Esophagus squamous epithelium (tissue), 5 donors: ENCODE measurements at regions not wholly inside any gene's neighbourhood (a gene's known extent, or its start where the extent isn't known, plus 50 kb on each side); places are given as distances from the start of the nearest gene placed in this dataset.

Experiments
- DNase-seq: peaks from one replicate; lab custom pipeline; 2025; lab: John Stamatoyannopoulos, UW
- H3K27ac ChIP-seq, 4 donors: fragments of 200-600 bp; sonication (generic); one replicate each; pipeline ENCODE4 v1.5.1; 2016 to 2019; ENCODE audit warnings: mild to moderate bottlenecking in 1 of 4
- H3K27me3 ChIP-seq, 4 donors: fragments of 200-600 bp; sonication (generic); 1 replicate in 3 of 4; 2 replicates in 1 of 4; pipeline versions ENCODE4 v1.5.1 to v1.6.0; 2017 to 2021; ENCODE audit warnings: antibody characterized with exemption in 1 of 4
- H3K36me3 ChIP-seq, 3 donors: fragments of 200-600 bp; sonication (generic); one replicate each; pipeline ENCODE4 v1.5.1; 2016 to 2019
- H3K4me1 ChIP-seq, 3 donors: fragments of 200-600 bp; sonication (generic); one replicate each; pipeline ENCODE4 v1.5.1; 2017 to 2019
- H3K4me3 ChIP-seq, 4 donors: fragments of 200-600 bp; sonication (generic); 1 replicate in 3 of 4; 2 replicates in 1 of 4; pipeline ENCODE4 v1.5.1; 2016 to 2019; ENCODE audit warnings: mild to moderate bottlenecking in 2 of 4, moderate library complexity in 1 of 4
- H3K9me3 ChIP-seq, 3 donors: fragments of 200-600 bp; sonication (generic); one replicate each; pipeline ENCODE4 v1.5.1; 2016 to 2019
- POLR2A ChIP-seq, 4 donors: fragments of 450-650 bp; IDR thresholded peaks; one replicate each; pipeline ENCODE4 v1.6.1; 2017; ENCODE audit warnings: antibody characterized with exemption in 4 of 4, mild to moderate bottlenecking in 4 of 4, moderate library complexity in 3 of 4
- WGBS, 2 donors: methylation state at CpG; one replicate each; pipeline ENCODE4 v1.1.5; 2018; 5-methylcytosine and 5-hydroxymethylcytosine counted together
- intact Hi-C: fragments of 100-400 bp; cut with DNase I; formaldehyde crosslinking; loops from one replicate; pipeline ENCODE4 v1.15.0; 2022
- TF ChIP-seq, protein P1 (sequence below), 6 experiments: fragments of 450-650 bp in 4 of 6; fragments of 200-600 bp in 2 of 6; sonication (generic) in 2 of 6; IDR thresholded peaks; one replicate each; pipeline ENCODE4 v1.5.1; 2016 to 2019; ENCODE audit warnings: antibody characterized with exemption in 6 of 6, mild to moderate bottlenecking in 4 of 6, moderate library complexity in 4 of 6
- donor health status: DM: yes; HTN: yes; CAD: no.

DNA sequence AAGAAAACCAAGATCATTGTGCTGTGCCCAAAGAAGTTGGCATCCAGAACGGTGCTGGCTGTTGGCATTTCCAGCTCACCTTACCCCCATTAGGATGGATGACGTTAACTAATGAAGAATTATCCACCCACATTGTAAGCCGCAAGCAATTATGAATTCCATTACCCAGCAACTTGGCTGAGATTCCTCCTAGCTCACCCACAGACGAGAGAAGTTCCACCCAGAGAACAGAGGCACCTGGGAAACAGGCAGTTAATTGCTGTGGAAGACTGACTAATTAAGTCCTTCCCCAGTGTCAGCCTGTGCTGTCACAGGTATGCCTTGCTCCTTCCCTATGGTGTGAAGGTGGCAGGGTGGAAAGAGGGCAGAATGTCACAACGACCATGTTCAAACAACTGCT is 456.2 kb upstream of the CDH5 start:
- no peaks in the 10 kb centered on the region for H3K36me3 ChIP-seq
- no peak overlapping the region for H3K4me3 ChIP-seq
- 17 to 32% methylated on average over 2 to 5 of the region's 5 CpGs for WGBS, 2 donors
- no peaks in the 10 kb centered on the region for H3K27me3 ChIP-seq
- H3K27ac ChIP-seq = no peak overlapping the region
- H3K4me1 ChIP-seq = no peaks in the 10 kb centered on the region
- H3K9me3 ChIP-seq = no peaks in the 10 kb centered on the region
- no peak for DNase-seq
- no peak for TF ChIP-seq POLR2A (IDR thresholded peaks at IDR 0.05)
- TF ChIP-seq, protein P1, sequence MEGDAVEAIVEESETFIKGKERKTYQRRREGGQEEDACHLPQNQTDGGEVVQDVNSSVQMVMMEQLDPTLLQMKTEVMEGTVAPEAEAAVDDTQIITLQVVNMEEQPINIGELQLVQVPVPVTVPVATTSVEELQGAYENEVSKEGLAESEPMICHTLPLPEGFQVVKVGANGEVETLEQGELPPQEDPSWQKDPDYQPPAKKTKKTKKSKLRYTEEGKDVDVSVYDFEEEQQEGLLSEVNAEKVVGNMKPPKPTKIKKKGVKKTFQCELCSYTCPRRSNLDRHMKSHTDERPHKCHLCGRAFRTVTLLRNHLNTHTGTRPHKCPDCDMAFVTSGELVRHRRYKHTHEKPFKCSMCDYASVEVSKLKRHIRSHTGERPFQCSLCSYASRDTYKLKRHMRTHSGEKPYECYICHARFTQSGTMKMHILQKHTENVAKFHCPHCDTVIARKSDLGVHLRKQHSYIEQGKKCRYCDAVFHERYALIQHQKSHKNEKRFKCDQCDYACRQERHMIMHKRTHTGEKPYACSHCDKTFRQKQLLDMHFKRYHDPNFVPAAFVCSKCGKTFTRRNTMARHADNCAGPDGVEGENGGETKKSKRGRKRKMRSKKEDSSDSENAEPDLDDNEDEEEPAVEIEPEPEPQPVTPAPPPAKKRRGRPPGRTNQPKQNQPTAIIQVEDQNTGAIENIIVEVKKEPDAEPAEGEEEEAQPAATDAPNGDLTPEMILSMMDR (IDR thresholded peaks at IDR 0.05) = no peak
- intact Hi-C loops = no loop called here

DNA sequence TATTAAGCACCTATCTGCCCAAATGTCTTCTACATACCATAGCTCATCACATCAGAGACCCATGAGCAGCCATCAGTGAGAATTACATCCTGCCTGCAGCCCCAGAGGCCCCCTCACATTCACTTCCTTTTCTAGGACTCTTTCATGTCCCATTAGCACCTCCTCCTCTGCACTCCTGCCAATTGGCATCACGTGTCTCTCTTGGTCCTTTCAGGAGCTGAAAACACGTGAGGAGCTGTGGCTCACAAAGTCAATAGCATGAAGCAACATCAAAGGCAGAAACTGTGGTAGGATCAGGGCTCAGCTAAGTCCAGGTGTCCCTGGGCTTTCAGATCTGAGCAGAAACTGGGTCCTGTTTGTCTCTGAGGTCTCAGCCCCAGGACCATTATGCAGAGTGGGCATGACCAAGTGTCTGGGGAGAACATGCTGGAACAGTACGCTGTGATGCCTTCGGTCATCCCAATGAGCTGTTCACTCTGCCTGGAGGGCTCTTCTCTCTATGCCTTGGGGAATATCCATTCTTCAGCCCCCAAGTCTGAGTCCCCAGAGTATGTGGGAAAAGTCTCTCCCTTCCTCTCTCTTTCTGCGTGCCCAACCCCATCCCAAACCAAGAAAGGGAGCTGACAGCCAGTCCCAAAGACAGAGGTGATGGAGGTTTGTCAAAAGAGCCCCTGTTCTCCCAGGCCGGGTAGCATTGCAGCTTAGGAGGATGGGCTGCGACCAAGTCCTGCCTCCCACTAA is 457.0 kb upstream of the CDH5 start:
- WGBS, 2 donors = 17 to 49% methylated on average over 3 to 7 of the region's 7 CpGs
- H3K36me3 ChIP-seq = no peaks in the 10 kb centered on the region
- no peak overlapping the region for H3K4me3 ChIP-seq
- H3K27me3 ChIP-seq = no peaks in the 10 kb centered on the region
- no peak overlapping the region for H3K27ac ChIP-seq
- no peaks in the 10 kb centered on the region for H3K9me3 ChIP-seq
- H3K4me1 ChIP-seq = no peaks in the 10 kb centered on the region
- intact Hi-C loops = no loop called here
- no peak for DNase-seq
- TF ChIP-seq POLR2A (IDR thresholded peaks at IDR 0.05) = no peak

DNA sequence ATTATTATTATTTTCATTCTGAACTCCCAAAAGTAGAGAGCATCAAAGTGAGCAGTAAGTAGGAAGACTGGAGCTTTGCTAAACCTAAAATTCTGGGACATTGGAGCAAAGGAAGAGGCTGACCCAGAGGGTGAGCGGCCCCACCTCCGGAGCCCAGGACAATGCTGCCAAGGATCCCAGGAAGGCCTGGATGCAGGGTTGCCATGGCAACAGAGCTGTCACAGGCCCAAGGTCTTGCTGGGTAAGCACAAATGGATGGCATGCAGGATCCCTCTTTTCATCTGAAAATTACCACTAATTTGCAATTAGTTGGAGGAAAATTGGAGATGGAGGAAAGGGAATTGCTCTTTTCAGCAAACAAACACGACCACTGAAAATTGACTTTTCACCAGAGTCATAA is 457.9 kb upstream of the CDH5 start:
- intact Hi-C loops = no loop called here
- Histone ChIP-seq H3K27me3 (no peaks in the 10 kb centered on the region), H3K4me3 (no peak overlapping the region), H3K27ac (no peak overlapping the region), H3K36me3 (no peaks in the 10 kb centered on the region), H3K9me3 (no peaks in the 10 kb centered on the region), H3K4me1 (no peaks in the 10 kb centered on the region)
- no peak for DNase-seq
- 78 to 81% methylated on average over 1 to 3 of the region's 3 CpGs for WGBS, 2 donors
- TF ChIP-seq POLR2A (IDR thresholded peaks at IDR 0.05) = no peak
- TF ChIP-seq, protein P1 (IDR thresholded peaks at IDR 0.05) = no peak

DNA sequence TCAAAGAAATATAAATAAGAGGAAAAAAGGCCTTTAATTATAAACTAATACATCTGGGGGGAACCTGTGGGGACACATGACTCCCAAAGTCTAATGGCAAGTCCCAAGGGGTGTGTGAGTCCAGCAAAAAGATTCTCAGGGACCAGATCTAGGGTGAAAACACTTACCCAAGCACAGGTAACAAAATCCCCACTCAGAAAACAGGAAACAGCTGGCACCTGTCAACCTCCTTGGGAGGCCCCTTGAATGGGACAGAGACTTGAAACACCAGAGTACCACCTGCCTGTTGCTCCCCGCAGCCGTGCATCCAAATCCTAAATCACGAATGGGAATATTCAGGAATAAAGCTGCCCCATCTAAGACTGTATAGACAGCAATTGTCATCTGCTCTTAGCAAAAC is 461.2 kb upstream of the CDH5 start:
- no peak for DNase-seq
- Histone ChIP-seq H3K36me3 (no peaks in the 10 kb centered on the region), H3K4me1 (no peaks in the 10 kb centered on the region), H3K4me3 (no peak overlapping the region), H3K27me3 (no peaks in the 10 kb centered on the region), H3K27ac (no peak overlapping the region), H3K9me3 (no peaks in the 10 kb centered on the region)
- 73 to 78% methylated on average over 3 of the region's 3 CpGs for WGBS, 2 donors
- intact Hi-C loops = no loop called here
- no peak for TF ChIP-seq POLR2A (IDR thresholded peaks at IDR 0.05)
- TF ChIP-seq, protein P1 (IDR thresholded peaks at IDR 0.05) = no peak

DNA sequence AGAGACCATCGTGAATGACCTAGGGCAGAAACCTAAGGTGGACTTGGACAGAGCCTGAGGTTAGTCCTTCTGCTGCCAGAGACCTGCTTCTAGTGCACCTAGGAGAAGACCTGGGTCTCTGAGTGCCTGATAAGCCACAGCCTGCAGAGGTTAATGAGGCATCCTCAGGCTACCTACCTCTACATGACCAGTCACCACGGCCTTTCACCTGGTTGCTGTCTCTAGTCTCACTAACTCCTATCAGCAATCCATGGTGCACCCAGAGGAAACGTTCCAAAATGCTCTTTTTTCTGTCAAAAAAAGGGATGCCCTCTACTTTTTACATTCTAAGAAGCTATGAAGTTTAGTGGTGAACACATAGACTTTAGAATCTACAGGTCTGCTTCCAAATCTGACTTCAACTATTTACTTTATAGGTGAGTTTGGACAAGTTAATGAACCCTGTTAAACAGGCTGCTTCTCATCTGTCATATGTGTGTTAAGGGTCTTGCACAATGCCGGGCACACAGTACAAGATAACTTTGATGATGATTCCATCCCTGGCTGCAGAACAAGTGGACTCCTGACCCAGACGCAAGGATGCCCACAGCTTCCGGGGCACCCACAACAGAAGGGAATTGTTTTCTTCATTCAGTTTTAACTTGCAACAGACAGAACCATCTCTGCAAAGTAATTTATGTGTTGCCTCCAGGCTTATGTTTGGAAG is 469.9 kb upstream of the CDH5 start:
- H3K9me3 ChIP-seq = no peaks in the 10 kb centered on the region
- intact Hi-C loops = no loop called here
- H3K27me3 ChIP-seq = no peaks in the 10 kb centered on the region
- DNase-seq = no peak
- no peaks in the 10 kb centered on the region for H3K4me1 ChIP-seq
- no peak overlapping the region for H3K27ac ChIP-seq
- WGBS, 2 donors = 59 to 73% methylated on average over 6 of the region's 6 CpGs
- no peak overlapping the region for H3K4me3 ChIP-seq
- no peak for TF ChIP-seq POLR2A (IDR thresholded peaks at IDR 0.05)
- TF ChIP-seq, protein P1 (IDR thresholded peaks at IDR 0.05) = no peak
- H3K36me3 ChIP-seq = no peaks in the 10 kb centered on the region
